ENCODE measurements at regions not wholly inside any gene's neighbourhood (a gene's known extent, or its start where the extent isn't known, plus 50 kb on each side); places are given as distances from the start of the nearest gene placed in this dataset.

DNA sequence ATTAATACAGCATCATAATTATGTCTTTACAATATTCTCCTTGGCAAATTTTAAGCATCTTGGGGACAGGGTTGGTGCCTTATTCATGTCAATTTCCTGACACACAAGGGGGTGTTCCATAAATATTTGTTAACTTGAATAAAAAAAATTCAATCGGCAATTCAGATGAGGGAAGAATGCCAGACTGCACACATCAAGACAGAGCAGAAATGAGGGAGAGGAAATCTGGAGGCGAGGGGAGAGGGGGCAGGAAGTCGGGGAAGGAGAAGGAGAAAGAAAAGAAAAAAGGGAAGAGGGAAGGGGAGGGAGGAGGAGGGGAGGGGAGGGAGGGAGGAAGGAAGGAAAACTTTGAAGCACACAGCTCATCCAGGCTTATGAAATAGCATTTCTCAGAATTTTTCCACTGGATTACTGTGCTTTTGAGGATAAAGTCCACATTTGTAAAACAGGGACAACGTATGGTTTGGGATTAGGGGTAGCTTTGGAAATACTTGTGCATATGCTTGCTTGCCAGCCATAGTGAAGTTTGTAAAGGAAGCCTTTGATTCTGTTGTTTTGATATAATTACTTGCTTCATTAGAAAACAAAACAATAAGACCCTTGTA is 362.1 kb downstream of the SAMD5 start:
- no peak for DNase-seq

DNA sequence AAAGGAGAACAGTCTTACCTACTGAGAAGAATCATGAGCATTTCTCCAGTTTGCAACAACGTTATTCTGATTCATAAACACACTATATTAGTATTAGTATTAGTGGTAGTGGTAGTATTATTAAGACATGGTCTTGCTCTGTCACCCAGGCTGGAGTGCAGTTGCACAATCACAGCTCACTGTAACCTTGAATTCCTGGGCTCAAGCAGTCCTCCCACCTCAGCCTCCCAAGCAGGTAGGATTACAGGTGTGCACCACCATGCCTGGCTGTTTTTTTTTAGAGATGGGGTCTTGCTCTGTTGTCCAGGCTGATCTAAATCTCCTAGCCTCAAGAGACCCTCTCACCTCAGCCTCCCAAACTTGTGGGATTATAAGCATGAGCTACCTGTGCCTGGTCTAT is 363.5 kb downstream of the SAMD5 start:
- no peak for DNase-seq

DNA sequence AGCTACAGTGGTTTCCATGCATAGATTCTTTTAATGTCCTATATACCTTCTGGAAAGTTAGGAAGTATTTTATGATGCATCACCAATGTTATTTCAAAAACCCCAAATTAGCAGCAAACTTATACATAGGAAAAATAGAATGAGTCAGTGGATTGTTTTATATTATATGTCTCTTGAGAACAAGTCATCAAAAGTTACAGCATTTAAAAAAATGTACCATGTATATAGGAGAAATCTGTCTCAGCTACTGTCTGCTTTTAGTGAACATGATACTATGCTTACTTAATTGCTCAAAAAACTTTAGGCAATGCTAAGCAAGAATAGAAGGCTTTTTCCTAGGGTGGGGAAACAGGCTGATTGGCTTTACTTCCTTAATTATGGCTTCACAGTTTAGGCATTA is 365.3 kb downstream of the SAMD5 start:
- no peak for DNase-seq

DNA sequence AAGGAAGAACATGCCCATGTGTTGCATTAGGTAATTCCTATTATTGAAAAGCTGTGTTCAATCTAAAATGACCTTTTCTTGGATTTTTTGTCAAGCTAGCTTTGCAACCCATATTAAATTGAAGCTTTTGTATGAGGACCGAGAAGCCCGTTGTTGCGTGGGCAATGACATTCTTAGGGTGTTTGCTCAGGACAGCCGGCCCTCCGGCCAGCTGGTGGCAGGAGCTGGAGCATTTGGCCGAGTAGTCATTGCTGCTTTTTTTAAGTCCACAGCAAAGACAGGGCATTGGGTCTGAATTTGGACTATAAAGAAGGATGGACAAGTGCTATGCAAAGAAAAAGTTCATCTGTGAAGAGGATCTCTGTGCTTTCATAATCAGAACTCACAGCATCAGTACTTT is 365.8 kb downstream of the SAMD5 start:
- no peak for DNase-seq

DNA sequence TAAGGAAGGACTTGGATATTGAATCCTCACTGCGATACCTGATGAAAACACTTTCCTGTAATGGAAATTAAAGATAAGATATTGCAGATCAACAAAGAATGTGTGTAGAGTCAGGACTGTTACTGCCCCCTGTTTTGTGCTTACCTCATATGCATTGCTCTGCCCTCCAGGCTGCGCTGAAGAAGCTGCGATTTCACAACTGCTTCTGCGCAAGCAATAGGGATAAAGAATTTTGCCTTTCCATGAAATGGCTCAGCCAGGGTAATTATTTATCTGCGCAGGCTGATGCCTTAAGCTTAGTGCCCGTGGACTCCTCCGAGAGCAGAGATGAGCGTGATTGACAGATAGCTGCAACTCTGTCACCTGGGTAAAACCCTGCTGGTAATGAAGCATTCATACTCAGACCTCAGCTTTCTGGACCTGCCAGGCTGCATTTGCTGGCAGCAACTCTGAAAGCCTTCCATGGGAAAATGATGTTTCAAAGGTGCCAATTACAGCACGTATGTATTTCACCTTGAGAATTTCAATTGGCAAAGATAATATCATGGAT is 370.6 kb downstream of the SAMD5 start:
- DNase-seq: no peak

DNA sequence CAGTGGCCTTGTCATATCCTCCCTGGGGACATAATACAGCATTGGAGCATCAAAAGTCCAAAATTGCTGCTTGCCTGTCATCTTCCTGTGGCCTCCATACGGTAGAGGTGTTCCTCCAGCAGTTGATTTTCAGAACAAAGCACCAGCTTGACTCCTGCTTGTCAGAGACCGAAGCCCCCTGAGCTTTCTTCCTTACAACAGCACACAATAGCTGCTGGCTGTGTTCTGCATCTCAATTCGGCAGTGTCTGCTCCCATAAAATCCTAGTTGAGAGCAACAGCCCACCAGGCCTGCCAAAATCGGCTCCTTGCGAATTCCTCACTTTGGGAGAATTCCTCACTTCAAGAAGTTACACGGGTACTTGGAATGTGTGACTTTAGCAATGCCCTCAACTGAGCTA is 372.9 kb downstream of the SAMD5 start:
- no peak for DNase-seq

DNA sequence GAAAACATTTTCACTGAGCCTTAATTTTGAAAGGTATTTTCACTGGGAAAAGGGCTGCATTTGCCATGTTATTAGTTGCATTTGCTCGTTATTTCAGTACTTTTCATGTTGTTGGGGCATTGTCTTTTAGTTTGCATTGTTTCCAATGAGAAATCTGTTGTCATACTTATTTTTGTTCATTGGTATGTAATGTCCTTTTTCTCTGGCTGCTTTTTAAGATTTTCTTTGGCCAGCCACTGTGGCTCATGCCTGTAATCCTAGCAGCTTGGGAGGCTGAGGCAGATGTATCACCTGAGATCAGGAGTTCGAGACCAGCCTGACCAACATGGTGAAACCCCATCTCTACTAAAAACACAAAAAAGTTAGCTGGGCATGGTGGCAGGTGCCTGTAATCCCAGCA is 379.9 kb downstream of the SAMD5 start:
- no peak for DNase-seq

DNA sequence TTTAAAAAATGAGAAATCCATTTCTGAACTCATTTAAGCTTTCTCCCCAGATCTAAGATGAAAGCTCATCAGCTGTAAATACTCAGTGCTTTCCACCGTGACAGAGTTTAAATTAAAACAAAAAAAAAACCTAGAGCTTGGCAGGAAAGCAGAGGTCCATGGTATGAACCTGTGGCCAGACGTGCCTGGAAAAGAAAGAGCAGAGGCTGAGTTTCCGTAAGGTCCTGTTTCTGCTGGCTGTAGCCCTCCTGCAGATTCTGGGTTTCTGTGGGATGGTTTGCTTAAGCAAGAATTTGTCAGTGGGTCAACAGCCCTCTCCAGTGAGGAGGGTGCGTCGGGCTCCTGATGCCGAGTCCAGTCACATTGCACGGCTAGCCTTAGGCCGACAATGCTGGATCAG is 383.2 kb downstream of the SAMD5 start:
- DNase-seq: no peak

DNA sequence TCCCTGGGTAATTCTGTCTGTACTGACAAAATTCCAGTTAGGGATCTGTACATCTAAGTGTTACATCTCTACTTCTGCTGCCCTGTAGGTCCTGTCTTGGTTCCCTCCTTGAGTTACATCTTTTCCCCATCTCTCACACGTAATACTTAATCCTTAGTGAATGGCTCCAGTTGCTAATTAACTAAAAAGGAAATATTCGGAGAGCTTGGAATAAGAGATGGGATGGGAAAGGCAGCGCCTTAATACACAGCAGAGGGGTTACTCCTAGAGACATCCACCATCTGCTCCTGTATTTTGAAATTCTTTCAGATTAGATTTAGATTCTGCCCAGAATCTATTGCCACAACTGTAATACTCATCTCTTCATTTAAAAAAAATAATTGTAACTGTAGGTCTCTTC is 384.0 kb downstream of the SAMD5 start:
- DNase-seq: no peak

DNA sequence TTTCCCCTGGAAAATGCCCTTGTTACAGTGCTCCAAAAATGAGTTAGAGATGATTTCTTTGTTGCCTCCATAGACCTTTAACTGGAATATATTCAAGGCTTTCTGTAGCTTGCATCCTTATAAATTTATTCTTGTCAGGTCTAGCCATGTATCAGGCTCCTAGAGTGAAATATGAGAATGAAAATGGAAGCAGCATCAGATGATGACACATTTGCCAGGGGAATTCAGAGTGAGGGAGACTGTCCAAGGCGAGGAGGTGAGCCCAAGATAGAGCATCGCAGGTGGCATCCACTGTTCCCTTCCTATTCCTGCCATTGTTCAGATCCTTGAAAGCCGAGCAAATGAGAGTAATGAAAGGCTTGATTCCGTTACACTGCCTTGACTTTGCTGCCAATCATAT is 386.8 kb downstream of the SAMD5 start:
- DNase-seq: no peak

DNA sequence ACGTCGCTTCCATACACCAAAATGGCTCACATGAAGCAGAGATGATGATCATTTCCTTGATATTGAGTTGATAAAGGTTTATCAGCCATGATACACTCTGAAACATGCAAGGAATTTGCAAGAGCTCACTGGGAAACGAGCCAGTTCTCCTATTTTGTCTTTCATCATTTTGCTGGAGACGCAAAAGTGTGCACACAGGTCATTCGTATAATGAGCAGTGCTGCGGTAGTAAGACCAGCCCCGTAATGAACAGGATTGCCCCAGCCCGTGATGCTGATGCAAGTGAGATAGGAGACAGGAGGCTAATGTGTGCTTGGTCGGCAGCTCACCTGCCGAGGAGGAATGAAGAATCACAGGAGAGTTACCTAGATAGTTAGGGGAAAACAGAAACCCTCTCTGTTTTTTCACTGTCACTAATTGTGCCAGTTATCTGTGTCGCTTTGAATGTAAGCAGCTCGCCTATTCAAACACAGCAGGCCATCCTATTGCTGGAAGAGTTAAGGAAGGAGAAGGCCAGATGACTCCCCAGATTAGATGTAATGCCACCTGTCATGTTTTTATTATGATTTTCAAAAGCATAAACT is 391.8 kb downstream of the SAMD5 start:
- no peak for DNase-seq

DNA sequence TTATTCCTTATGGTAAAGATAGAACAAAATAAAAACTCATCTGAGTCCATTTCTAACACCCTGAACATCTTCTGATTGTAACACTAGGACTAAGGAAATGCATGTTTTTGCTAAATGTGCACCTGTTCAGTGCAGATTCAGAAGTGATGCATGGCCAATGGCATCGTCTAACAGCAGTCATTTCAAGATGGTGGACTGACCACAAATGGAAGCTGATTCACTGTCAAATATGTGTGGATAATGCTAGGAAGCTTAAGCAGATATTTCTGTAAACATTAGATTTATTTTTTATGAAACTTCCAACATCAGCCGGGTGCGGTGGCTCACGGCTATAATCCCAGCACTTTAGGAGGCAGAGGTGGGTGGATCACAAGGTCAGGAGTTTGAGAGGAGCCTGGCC is 394.8 kb downstream of the SAMD5 start:
- no peak for DNase-seq

DNA sequence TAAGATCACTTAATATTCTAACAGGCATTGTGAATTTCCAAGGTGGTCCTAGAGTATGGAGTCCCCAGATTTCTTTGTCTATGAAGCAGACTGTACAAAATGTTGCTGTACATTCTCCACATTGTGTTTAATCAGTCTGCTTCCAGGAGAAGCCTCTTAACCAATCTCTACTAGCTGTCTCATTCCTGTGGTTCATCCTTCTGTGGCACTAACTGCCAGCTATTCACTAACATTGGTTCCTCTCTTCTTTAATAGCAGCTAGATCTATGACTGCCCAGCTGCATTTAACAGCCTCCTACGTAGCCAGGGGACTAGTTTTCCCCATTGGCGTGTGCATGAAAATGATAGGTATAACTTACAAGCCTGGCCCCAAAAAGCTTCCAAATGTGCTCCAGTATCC is 395.4 kb downstream of the SAMD5 start:
- DNase-seq: no peak

DNA sequence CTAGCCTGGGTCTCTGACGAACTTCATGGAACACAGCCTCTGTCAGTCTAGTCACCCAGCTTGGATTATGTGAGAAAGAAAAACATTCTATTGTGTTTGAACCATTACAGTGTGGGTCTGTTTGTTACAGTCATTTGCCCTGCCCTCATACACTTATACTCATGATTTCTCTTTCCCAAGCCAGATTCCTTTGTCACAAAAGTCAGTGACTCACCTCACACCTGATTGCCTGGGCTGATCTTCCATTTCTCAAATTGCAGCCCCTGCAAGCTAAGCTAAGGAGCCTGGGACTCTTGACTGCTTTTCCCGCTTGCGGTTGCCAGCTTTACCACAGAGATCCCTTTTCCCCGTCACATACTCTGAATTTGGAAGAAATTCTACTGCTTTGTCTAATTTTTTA is 395.9 kb downstream of the SAMD5 start:
- no peak for DNase-seq

DNA sequence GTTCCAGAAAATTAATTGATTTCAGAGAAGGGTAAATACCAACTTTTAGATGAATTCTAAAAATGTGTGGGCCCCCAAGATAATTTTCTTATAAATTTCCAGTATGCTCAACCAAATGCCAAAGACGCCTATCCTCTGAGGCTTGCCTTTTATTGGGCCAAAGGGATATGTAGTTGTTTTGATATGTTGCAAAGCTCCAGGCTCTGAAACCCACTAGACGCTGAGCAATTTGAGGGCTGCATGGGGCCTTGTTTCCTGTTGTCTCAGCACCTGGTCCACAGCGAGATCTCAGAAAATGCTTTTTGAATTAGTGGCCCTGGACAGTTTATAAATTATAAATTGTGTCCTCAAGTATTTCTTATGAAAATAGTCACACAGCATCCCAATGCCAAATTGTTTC is 397.2 kb downstream of the SAMD5 start:
- no peak for DNase-seq

DNA sequence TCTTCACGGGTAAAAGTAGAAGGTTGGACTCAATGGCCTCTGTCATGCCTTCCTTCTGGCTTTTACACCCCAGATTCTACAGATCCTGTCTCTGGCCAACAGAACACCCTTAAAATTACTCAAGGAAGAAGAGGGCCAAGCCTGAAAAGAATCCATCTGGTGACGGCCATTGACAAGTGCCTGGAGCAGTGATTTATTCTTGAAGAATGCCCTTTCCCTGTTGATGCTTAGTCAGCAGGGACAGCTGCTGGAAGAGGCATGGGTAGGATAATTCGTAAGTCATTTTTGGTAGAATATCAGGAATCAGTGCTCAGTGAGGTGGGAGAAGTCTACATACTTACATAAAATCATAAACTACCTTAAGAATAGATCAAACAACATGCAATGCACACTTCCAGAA is 397.9 kb downstream of the SAMD5 start:
- DNase-seq: no peak

DNA sequence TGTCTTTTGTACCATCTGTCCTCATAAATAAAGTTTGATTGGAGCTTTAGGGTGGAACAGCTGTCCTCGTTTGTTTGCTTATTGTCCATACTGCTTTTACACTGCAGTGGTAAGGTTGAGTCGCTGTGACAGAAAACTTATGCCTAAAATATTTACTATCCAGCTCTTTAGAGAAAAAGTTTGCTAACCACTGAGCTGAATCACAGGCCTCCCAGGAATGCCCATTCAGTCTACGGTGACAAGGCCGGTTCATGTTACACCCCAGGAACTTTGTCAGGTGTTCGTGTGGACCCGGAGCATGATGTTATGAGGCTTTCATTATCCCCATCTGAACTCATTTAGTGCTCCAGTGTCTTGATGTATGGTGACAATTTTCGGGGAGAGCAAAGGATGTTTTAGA is 401.1 kb downstream of the SAMD5 start:
- DNase-seq: no peak

DNA sequence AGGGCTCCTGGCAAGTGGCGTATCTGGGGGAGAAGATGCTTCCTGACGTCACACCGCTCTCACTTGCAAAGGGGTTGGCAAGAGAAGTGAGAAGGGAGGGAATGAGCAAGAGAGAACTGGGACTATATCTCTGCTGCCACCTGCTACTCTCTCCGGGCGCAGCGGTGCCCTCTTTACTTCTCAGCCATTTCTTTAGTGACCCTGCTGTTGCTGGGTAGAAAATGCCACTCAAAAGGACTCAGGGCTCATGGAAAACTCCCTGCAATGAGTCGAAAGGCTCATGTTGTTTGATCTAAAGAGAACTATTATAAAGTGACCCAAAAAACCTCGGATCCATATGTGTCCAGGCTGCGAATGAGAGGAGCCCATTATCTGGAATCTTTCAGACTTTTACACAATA is 401.8 kb downstream of the SAMD5 start:
- no peak for DNase-seq

DNA sequence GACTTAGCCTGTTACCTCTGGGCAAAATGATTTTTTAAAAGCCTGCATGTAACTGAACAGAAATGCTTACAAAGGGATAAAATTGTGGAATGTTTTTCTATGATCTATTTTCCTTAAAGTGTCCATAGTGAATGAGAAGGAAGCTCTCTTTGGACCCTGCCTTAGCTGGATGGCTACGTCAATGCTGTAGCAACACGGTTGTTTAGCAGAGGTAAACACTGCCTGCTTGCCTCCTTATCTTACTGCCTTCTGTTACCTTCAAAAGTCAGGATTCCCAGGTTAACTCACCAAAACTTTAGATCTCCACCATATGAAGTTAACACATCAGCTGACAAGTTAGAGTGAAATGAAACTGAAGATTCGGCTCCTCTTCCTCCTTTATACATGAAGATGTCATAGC is 402.6 kb downstream of the SAMD5 start:
- no peak for DNase-seq

DNA sequence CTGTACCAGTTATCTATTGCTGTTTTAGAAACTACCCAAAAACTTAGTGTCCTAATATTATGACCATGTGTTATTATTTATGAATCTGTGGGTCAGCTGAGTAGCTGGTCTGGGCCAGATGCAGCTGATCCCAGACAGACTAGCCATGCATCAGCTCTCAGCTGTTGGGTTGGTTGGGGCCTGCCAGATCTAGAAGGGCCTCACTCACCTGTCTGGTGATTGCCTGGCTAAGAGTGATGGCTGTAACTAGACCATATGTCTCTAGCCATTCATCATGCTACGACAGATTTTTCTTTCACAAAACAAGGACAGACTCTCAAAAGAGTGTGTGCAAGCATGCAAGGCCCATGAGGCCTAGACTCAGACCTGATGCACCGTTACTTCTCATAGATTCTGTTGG is 403.2 kb downstream of the SAMD5 start:
- DNase-seq: no peak

DNA sequence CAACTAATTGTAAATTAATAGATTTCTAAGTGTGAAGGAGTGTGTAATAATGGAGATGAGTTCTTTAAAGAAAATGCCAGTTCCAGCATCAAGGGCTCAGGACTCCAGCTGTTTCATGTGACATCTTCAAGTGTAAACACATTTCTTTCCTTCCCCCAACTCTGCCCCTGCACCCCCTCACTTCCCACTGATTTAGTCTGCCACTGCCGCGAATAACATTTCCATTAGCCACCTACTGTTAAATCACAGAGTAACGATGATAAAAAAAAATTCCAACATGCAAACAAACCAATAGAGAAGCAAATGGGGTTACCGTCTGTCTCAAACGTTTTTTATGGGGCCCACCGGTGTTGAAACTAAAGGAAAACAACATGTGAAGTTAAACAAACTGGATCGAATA is 414.3 kb downstream of the SAMD5 start:
- DNase-seq: no peak

DNA sequence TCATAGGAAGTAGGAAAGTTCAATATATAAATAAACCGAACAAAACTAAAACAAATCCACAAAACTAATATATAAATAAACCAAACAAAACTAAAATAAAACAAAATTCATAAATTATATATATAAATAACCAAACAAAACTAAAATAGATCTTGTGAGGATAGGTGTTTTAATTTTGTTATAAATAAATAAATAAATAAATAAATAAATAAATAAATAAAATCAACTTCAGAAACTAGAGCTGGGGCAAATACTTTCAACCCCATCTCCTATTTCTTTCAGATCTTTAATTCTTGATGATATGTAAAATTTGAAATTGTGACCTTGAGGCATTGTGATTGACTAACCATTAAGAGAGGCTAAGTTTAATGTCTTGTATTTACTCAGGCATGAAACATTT is 416.1 kb downstream of the SAMD5 start:
- DNase-seq: no peak

DNA sequence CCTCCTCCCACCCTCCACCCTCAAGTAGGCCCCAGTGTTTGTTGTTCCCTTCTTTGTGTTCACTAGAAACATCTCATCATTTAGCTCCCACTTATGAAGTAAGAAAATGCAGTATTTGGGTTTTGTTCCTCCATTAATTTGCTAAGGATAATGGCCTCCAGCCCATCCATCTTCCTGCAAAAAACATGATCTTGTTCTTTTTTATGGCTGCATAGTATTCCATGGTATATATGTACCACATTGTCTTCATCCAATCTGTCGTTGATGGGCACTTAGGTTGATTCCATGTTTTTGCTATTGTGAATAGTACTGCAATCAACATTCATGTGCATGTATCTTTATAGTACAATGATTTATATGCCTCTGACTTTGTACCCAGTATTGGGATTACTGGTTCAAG is 416.8 kb upstream of the SASH1 start:
- no peak for DNase-seq

DNA sequence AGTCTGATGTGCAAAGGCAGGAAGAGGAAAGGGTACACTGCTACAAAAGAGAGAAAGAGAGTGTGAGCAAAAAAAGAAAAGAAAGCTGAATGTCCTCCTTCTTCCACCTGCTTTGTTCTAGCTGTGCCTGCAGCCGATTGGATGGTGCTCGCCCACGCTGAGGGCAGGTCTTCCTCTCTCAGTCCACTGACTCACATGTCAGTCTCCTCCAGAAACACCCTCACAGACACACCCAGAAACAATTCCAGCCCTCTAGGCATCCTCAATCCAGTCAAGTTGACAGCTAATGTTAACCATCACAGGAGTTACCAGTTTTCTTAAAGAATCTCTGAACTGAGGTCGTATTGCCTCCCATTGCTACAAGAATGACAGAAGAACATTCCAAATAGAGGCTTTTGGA is 411.9 kb upstream of the SASH1 start:
- no peak for DNase-seq

DNA sequence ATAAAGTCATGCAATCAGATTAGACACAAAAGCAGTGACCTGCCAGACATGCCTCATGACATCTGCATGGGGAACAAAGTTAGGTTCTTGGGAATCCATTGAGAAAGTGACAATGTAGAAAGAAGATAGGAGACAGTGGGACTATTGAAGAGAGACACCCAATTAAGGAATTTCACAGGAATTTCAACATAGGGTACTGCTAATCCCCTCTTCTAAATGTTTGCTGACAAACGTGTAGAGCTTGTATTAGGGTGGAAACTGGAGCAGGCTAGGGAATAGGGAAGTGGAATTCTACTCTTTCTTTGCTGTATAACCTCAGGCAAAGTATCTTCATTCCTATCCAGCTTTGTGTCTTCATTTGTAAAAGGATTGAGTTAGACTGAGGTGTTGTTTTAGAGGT is 409.4 kb upstream of the SASH1 start:
- no peak for DNase-seq

Data from SIG-M5 (cell line).